ENCODE measurements at regions not wholly inside any gene's neighbourhood (a gene's known extent, or its start where the extent isn't known, plus 50 kb on each side); places are given as distances from the start of the nearest gene placed in this dataset.

- TF ChIP-seq POLR2A (IDR thresholded peaks at IDR 0.05), result no peak
- TF ChIP-seq, protein P1, sequence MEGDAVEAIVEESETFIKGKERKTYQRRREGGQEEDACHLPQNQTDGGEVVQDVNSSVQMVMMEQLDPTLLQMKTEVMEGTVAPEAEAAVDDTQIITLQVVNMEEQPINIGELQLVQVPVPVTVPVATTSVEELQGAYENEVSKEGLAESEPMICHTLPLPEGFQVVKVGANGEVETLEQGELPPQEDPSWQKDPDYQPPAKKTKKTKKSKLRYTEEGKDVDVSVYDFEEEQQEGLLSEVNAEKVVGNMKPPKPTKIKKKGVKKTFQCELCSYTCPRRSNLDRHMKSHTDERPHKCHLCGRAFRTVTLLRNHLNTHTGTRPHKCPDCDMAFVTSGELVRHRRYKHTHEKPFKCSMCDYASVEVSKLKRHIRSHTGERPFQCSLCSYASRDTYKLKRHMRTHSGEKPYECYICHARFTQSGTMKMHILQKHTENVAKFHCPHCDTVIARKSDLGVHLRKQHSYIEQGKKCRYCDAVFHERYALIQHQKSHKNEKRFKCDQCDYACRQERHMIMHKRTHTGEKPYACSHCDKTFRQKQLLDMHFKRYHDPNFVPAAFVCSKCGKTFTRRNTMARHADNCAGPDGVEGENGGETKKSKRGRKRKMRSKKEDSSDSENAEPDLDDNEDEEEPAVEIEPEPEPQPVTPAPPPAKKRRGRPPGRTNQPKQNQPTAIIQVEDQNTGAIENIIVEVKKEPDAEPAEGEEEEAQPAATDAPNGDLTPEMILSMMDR (IDR thresholded peaks at IDR 0.05), result no peak
These were observed 80.4 kb upstream of the SFMBT2 start for GRCh38 chr10:7491230-7491629.
